Neuron (in vitro differentiated cells): ENCODE measurements at regions not wholly inside any gene's neighbourhood (a gene's known extent, or its start where the extent isn't known, plus 50 kb on each side); places are given as distances from the start of the nearest gene placed in this dataset.
"Not testable (repeated sequence)": the region's sequence is repeated elsewhere in the genome, so short reads cannot be mapped to it uniquely, and the experiment has no call there.

Experiments used
- H2AFZ ChIP-seq: one replicate; pipeline ENCODE4 v1.6.1; 2013; ENCODE audit warnings: low read depth, mild to moderate bottlenecking, inconsistent platforms, low read length, moderate library complexity
- H3K27me3 ChIP-seq: one replicate; pipeline ENCODE4 v1.6.1; 2013; ENCODE audit warnings: low read length; ENCODE audit not compliant: insufficient read depth
- H3K36me3 ChIP-seq: one replicate; pipeline ENCODE4 v1.6.1; 2013; ENCODE audit warnings: low read length; ENCODE audit not compliant: insufficient read depth
- H3K4me1 ChIP-seq: one replicate; pipeline ENCODE4 v1.6.1; 2013; ENCODE audit warnings: low read length; ENCODE audit not compliant: insufficient read depth
- H3K4me3 ChIP-seq: 2 replicates; pipeline ENCODE4 v1.5.1; 2013; ENCODE audit warnings: mild to moderate bottlenecking, low read length, moderate library complexity
- H3K9me3 ChIP-seq: one replicate; pipeline ENCODE4 v1.6.1; 2013; ENCODE audit warnings: low read length

DNA sequence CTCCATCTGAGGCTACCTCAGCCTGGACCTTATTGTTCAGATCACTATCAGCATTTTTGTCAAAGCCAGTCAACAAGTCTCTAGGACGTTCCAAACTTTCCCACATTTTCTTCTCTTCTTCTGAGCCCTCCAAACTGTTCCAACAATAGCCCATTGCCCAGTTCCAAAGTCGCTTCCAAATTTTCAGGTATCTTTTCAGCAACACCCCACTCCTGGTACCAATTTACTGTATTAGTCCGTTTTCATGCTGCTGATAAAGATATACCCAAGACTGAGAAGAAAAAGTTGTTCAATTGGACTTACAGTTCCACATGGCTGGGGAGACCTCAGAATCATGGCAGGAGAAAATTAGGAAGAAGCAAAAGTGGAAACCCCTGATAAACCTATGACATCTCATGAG is 495.3 kb upstream of the NCAM2 start:
- H3K36me3 ChIP-seq, H3K27me3 ChIP-seq, H2AFZ ChIP-seq, H3K4me3 ChIP-seq, H3K9me3 ChIP-seq, H3K4me1 ChIP-seq: not testable (repeated sequence)

DNA sequence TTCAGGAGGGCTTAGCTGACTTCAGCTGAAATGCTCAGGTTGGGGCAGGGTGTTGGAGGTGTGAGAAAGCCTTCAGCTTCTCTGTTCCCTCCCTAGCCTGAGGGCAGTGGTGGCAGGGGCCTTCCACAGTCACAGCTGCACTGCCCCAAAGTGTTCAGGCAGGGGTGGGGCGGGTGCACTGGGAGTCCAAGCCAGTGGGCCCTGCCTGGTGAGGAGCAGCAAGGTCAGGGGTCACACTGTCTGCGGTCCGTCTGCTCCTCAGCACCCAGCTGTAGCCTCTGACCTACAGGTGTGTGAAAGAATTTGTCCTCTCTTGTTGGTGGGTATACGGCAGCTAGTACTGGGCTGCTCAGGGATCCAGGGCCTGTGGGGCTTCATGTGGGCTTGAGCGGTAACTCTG is 490.4 kb upstream of the NCAM2 start:
- Histone ChIP-seq H2AFZ (no peak overlapping the region), H3K4me3 (no peak overlapping the region), H3K4me1 (no peaks in the 10 kb centered on the region)

GRCh38 chr21:20511216-20511880 is 486.9 kb upstream of the NCAM2 start:
- Histone ChIP-seq H3K36me3 (no peaks in the 10 kb centered on the region), H3K4me3 (no peak overlapping the region), H3K27me3 (no peaks in the 10 kb centered on the region), H3K9me3 (no peaks in the 10 kb centered on the region), H2AFZ (no peak overlapping the region), H3K4me1 (no peaks in the 10 kb centered on the region)

More for the DNA sequence above, 490.4 kb upstream of the NCAM2 start:
- Histone ChIP-seq H3K36me3 (no peaks in the 10 kb centered on the region), H3K9me3 (no peaks in the 10 kb centered on the region), H3K27me3 (no peaks in the 10 kb centered on the region)

DNA sequence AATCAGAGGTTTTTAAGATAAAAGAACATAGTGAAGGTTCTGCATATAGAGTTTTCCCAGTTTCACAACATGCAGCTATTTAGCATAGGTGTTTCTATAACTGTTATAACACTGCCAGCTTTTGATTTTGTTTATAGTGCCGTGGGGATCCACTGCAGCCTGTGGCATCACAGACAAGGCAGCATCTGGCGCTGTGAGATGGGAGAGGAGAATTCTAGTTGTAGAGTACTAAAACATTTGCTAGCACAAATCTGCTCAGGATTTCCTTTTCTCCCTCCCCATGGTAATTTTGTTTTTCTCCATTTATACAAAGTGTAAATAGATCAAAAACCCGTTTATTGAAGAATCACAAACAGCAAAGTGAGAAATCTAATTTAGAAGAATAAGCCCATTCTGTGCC is 482.8 kb upstream of the NCAM2 start:
- Histone ChIP-seq H3K27me3 (no peaks in the 10 kb centered on the region), H3K4me1 (no peaks in the 10 kb centered on the region), H3K4me3 (no peak overlapping the region), H2AFZ (no peak overlapping the region), H3K36me3 (no peaks in the 10 kb centered on the region), H3K9me3 (no peaks in the 10 kb centered on the region)

DNA sequence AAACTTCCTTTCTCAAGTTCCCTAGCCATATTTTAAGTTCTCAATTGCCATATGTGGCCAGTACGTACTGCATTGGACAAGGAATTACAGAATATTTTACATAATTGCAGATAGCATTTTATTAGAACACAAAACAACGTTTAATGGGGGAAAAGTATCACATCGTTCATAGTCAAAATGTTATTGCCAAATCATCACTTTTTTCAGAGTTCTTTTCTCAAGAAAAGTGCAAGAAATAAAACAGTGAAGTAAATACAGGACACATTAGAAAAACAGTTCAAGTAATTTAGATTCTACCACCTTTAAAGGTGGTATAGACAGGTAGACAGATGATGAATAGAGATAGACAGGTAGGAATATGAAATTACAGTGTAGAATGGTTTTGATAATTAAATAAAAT is 479.1 kb upstream of the NCAM2 start:
- H3K9me3 ChIP-seq = no peaks in the 10 kb centered on the region
- H3K4me1 ChIP-seq = no peaks in the 10 kb centered on the region
- H3K36me3 ChIP-seq = no peaks in the 10 kb centered on the region
- no peaks in the 10 kb centered on the region for H3K27me3 ChIP-seq
- no peak overlapping the region for H2AFZ ChIP-seq
- no peak overlapping the region for H3K4me3 ChIP-seq

GRCh38 chr21:20522611-20523010 is 475.6 kb upstream of the NCAM2 start:
- no peaks in the 10 kb centered on the region for H3K27me3 ChIP-seq
- H3K36me3 ChIP-seq = no peaks in the 10 kb centered on the region
- no peak overlapping the region for H2AFZ ChIP-seq
- H3K4me3 ChIP-seq = no peak overlapping the region
- no peaks in the 10 kb centered on the region for H3K4me1 ChIP-seq
- H3K9me3 ChIP-seq = no peaks in the 10 kb centered on the region

- H3K27me3 ChIP-seq = no peaks in the 10 kb centered on the region
- no peaks in the 10 kb centered on the region for H3K36me3 ChIP-seq
- H3K4me1 ChIP-seq = no peaks in the 10 kb centered on the region
- H2AFZ ChIP-seq = no peak overlapping the region
- H3K9me3 ChIP-seq = no peaks in the 10 kb centered on the region
- H3K4me3 ChIP-seq = no peak overlapping the region
Observed at GRCh38 chr21:20523191-20523590, 475.0 kb upstream of the NCAM2 start.

DNA sequence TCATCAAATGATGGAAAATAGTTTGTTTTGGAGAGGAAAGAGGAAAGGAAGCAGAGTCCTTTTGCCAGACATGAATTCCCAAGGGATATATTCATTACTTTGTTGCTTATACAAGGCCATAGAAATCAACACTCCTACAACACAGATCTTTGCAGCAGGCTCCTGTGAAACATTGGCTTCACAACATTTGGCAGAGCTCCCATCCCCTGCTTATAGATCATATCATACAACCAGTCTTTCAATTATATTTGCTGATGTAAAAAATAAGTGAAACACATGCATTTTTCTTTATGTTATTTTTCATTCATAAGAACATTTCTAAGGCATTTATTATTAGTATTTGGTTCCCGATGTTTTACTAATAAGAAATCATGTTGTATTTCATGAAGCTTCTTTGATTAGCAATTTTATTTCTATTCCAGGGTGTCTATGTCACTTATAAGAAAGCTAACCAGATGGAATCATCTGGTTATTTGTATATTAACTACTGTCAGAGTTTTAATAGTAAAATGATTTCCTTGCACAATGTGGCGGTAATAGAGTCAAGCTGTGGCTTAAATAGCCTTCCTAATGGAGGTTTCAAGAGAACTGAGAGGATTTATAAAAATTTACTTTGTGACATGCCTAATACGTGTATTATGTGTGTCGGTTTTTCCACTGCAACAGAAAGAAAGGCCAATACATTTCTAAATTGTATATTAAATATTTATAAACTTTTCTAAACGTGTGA is 470.3 kb upstream of the NCAM2 start:
- Histone ChIP-seq H2AFZ (no peak overlapping the region), H3K27me3 (no peaks in the 10 kb centered on the region), H3K4me1 (no peaks in the 10 kb centered on the region), H3K4me3 (no peak overlapping the region), H3K36me3 (no peaks in the 10 kb centered on the region), H3K9me3 (no peaks in the 10 kb centered on the region)

DNA sequence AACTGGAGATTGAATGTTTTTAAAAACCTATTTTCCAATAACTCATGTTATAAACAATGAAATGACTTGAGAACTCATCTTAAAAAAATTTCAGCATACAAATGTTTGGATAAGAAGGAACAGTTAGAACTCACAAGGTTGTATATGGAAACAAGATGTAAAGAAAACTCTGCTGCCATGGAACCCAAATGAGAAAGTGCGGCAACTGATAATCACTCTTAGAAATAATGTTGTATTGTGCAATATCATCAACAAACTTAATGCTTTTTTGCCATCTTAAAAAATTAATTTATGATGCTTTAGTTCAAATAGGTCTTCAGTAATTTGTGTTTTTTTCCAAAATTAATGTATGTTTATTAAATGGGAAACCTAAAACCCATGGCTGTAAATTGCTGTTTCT is 461.1 kb upstream of the NCAM2 start:
- no peak overlapping the region for H3K4me3 ChIP-seq
- H3K4me1 ChIP-seq = no peaks in the 10 kb centered on the region
- H3K36me3 ChIP-seq = no peaks in the 10 kb centered on the region

GRCh38 chr21:20538039-20538658 is 460.1 kb upstream of the NCAM2 start:
- no peak overlapping the region for H2AFZ ChIP-seq
- no peaks in the 10 kb centered on the region for H3K4me1 ChIP-seq
- no peaks in the 10 kb centered on the region for H3K27me3 ChIP-seq
- no peaks in the 10 kb centered on the region for H3K36me3 ChIP-seq
- no peaks in the 10 kb centered on the region for H3K9me3 ChIP-seq
- H3K4me3 ChIP-seq = no peak overlapping the region

More for the DNA sequence above, 461.1 kb upstream of the NCAM2 start:
- Histone ChIP-seq H3K9me3 (no peaks in the 10 kb centered on the region), H2AFZ (no peak overlapping the region), H3K27me3 (no peaks in the 10 kb centered on the region)

DNA sequence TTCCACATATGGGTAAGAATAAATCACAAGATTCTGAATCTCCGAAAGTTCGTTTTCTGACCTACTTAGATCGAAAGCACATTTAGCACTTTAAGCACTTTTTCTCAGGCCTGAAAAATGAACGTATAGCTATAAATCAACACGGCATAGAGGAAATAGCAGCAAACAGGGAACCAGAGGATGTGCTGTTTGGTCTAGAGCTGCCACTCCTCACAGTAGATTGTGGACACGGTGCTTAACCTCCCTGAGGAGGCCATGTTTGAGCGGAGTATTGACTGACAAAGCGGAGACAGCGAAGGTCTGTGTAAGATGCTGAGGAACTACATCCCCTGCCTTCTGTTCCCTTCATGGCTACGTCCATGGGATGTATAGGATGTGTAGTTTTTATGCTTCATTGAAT is 452.8 kb upstream of the NCAM2 start:
- Histone ChIP-seq H2AFZ (no peak overlapping the region), H3K4me3 (no peak overlapping the region), H3K9me3 (no peaks in the 10 kb centered on the region), H3K36me3 (no peaks in the 10 kb centered on the region), H3K4me1 (no peaks in the 10 kb centered on the region), H3K27me3 (no peaks in the 10 kb centered on the region)

DNA sequence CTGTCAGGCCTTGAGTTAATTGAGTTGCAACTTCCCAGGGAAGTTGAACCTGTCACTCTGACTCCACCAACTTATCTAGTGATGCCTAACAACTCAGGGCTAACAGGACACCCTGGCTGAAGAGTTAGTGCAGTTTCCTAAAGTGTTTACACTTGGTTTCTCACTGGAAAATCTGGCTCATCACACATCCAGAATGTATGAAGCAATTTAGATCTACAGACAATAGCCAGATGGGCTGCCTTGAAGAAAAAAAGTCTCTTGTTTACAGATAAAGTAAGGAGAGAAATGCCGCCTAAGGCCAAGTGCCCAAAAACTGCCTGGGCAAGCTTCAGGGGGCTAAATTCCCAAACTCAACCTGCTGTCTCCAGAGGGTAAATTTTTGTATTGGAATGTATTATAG is 446.3 kb upstream of the NCAM2 start:
- H3K4me1 ChIP-seq = no peaks in the 10 kb centered on the region
- no peak overlapping the region for H2AFZ ChIP-seq

GRCh38 chr21:20554785-20555184 is 443.4 kb upstream of the NCAM2 start:
- no peaks in the 10 kb centered on the region for H3K9me3 ChIP-seq
- H3K4me1 ChIP-seq = no peaks in the 10 kb centered on the region
- no peaks in the 10 kb centered on the region for H3K27me3 ChIP-seq
- no peak overlapping the region for H3K4me3 ChIP-seq
- no peaks in the 10 kb centered on the region for H3K36me3 ChIP-seq
- H2AFZ ChIP-seq = no peak overlapping the region

More for the DNA sequence above, 446.3 kb upstream of the NCAM2 start:
- Histone ChIP-seq H3K9me3 (no peaks in the 10 kb centered on the region), H3K4me3 (no peak overlapping the region), H3K36me3 (no peaks in the 10 kb centered on the region), H3K27me3 (no peaks in the 10 kb centered on the region)
